H1 (cell line): ENCODE measurements at regions not wholly inside any gene's neighbourhood (a gene's known extent, or its start where the extent isn't known, plus 50 kb on each side); places are given as distances from the start of the nearest gene placed in this dataset.
A peak's percentile ranks its signal among the peaks of the same experiment; 100 is the strongest.

Source experiments
- CTBP2 ChIP-seq: IDR thresholded peaks from 2 replicates; pipeline ENCODE4 v1.7.0; 2011; ENCODE audit warnings: borderline replicate concordance, mild to moderate bottlenecking, moderate library complexity, mixed read lengths, low read length; ENCODE audit not compliant: insufficient read depth, insufficient read length
- NANOG ChIP-seq: IDR thresholded peaks from 2 replicates; pipeline ENCODE4 v1.6.1; 2011; ENCODE audit warnings: low read length, low read depth, mild to moderate bottlenecking, inconsistent platforms; ENCODE audit not compliant: insufficient read depth, poor library complexity, severe bottlenecking
- TF ChIP-seq, protein P1 (sequence below): fragments of 300-600 bp; sonication (generic); IDR thresholded peaks from 2 replicates; pipeline ENCODE4 v1.7.1; 2012; ENCODE audit warnings: low read length, moderate library complexity, mild to moderate bottlenecking, inconsistent platforms; ENCODE audit not compliant: insufficient replicate concordance

DNA sequence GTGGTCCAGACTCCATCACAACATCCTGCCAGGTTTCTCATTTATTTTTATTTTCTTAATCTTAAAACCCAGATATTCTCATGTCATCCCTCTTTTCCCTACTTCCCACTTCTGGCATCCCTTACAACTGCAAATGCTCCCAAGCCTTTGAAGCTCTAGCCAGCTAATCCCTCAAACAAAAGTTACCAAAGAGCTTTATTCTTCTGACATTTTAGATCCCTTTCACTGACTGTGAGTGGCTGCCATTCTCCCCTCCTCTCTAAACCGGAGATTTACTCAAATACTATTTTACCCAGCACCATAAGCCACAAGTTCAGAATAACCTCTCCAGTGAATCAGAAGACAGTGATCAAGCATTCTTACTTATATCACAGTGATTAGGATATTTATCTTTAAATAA is 569.0 kb upstream of the SYT4 start (continued):
- TF ChIP-seq, protein P1, sequence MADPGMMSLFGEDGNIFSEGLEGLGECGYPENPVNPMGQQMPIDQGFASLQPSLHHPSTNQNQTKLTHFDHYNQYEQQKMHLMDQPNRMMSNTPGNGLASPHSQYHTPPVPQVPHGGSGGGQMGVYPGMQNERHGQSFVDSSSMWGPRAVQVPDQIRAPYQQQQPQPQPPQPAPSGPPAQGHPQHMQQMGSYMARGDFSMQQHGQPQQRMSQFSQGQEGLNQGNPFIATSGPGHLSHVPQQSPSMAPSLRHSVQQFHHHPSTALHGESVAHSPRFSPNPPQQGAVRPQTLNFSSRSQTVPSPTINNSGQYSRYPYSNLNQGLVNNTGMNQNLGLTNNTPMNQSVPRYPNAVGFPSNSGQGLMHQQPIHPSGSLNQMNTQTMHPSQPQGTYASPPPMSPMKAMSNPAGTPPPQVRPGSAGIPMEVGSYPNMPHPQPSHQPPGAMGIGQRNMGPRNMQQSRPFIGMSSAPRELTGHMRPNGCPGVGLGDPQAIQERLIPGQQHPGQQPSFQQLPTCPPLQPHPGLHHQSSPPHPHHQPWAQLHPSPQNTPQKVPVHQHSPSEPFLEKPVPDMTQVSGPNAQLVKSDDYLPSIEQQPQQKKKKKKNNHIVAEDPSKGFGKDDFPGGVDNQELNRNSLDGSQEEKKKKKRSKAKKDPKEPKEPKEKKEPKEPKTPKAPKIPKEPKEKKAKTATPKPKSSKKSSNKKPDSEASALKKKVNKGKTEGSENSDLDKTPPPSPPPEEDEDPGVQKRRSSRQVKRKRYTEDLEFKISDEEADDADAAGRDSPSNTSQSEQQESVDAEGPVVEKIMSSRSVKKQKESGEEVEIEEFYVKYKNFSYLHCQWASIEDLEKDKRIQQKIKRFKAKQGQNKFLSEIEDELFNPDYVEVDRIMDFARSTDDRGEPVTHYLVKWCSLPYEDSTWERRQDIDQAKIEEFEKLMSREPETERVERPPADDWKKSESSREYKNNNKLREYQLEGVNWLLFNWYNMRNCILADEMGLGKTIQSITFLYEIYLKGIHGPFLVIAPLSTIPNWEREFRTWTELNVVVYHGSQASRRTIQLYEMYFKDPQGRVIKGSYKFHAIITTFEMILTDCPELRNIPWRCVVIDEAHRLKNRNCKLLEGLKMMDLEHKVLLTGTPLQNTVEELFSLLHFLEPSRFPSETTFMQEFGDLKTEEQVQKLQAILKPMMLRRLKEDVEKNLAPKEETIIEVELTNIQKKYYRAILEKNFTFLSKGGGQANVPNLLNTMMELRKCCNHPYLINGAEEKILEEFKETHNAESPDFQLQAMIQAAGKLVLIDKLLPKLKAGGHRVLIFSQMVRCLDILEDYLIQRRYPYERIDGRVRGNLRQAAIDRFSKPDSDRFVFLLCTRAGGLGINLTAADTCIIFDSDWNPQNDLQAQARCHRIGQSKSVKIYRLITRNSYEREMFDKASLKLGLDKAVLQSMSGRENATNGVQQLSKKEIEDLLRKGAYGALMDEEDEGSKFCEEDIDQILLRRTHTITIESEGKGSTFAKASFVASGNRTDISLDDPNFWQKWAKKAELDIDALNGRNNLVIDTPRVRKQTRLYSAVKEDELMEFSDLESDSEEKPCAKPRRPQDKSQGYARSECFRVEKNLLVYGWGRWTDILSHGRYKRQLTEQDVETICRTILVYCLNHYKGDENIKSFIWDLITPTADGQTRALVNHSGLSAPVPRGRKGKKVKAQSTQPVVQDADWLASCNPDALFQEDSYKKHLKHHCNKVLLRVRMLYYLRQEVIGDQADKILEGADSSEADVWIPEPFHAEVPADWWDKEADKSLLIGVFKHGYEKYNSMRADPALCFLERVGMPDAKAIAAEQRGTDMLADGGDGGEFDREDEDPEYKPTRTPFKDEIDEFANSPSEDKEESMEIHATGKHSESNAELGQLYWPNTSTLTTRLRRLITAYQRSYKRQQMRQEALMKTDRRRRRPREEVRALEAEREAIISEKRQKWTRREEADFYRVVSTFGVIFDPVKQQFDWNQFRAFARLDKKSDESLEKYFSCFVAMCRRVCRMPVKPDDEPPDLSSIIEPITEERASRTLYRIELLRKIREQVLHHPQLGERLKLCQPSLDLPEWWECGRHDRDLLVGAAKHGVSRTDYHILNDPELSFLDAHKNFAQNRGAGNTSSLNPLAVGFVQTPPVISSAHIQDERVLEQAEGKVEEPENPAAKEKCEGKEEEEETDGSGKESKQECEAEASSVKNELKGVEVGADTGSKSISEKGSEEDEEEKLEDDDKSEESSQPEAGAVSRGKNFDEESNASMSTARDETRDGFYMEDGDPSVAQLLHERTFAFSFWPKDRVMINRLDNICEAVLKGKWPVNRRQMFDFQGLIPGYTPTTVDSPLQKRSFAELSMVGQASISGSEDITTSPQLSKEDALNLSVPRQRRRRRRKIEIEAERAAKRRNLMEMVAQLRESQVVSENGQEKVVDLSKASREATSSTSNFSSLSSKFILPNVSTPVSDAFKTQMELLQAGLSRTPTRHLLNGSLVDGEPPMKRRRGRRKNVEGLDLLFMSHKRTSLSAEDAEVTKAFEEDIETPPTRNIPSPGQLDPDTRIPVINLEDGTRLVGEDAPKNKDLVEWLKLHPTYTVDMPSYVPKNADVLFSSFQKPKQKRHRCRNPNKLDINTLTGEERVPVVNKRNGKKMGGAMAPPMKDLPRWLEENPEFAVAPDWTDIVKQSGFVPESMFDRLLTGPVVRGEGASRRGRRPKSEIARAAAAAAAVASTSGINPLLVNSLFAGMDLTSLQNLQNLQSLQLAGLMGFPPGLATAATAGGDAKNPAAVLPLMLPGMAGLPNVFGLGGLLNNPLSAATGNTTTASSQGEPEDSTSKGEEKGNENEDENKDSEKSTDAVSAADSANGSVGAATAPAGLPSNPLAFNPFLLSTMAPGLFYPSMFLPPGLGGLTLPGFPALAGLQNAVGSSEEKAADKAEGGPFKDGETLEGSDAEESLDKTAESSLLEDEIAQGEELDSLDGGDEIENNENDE = peak; percentile 79
- TF ChIP-seq NANOG = peak; percentile 42
- no peak for TF ChIP-seq CTBP2
- TF ChIP-seq, all 59 proteins: peak for 3
